Esophagus squamous epithelium (tissue), 4 donors: ENCODE measurements at regions not wholly inside any gene's neighbourhood (a gene's known extent, or its start where the extent isn't known, plus 50 kb on each side); places are given as distances from the start of the nearest gene placed in this dataset.

Experiments
- POLR2A ChIP-seq, 4 donors: fragments of 450-650 bp; IDR thresholded peaks; one replicate each; pipeline ENCODE4 v1.6.1; 2017; ENCODE audit warnings: antibody characterized with exemption in 4 of 4, mild to moderate bottlenecking in 4 of 4, moderate library complexity in 3 of 4
- TF ChIP-seq, protein P1 (sequence below), 6 experiments: fragments of 450-650 bp in 4 of 6; fragments of 200-600 bp in 2 of 6; sonication (generic) in 2 of 6; IDR thresholded peaks; one replicate each; pipeline ENCODE4 v1.5.1; 2016 to 2019; ENCODE audit warnings: antibody characterized with exemption in 6 of 6, mild to moderate bottlenecking in 4 of 6, moderate library complexity in 4 of 6

DNA sequence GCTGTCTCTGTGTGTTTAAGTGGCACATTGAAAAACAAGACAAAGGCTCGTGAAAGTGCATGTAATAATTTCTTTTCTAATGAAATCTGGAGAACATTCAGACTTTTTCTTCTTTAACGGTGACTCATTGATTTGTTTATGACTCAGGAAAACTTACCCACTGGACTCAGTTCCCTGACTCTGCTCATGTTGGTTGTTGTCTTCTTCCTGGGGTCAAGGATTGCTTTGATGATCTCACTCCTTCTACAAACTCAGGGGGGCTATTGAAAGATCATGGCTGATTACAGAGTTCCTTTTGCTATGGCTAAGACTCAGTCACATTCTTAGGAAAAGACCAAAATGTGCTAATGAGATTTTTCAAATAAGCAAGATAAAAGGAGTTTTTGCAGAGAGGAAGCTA, 141.1 kb upstream of the DAP start:
- no peak for TF ChIP-seq POLR2A (IDR thresholded peaks at IDR 0.05)
- TF ChIP-seq, protein P1, sequence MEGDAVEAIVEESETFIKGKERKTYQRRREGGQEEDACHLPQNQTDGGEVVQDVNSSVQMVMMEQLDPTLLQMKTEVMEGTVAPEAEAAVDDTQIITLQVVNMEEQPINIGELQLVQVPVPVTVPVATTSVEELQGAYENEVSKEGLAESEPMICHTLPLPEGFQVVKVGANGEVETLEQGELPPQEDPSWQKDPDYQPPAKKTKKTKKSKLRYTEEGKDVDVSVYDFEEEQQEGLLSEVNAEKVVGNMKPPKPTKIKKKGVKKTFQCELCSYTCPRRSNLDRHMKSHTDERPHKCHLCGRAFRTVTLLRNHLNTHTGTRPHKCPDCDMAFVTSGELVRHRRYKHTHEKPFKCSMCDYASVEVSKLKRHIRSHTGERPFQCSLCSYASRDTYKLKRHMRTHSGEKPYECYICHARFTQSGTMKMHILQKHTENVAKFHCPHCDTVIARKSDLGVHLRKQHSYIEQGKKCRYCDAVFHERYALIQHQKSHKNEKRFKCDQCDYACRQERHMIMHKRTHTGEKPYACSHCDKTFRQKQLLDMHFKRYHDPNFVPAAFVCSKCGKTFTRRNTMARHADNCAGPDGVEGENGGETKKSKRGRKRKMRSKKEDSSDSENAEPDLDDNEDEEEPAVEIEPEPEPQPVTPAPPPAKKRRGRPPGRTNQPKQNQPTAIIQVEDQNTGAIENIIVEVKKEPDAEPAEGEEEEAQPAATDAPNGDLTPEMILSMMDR (IDR thresholded peaks at IDR 0.05), result no peak
